ENCODE measurements at regions not wholly inside any gene's neighbourhood (a gene's known extent, or its start where the extent isn't known, plus 50 kb on each side); places are given as distances from the start of the nearest gene placed in this dataset.

GRCh38 chr5:103375350-103375749, 116.8 kb downstream of the MACIR start:
- no peak for TF ChIP-seq FOXM1 (IDR thresholded peaks at IDR 0.05; ENCODE audit: borderline replicate concordance)
- TF ChIP-seq CTBP1 (IDR thresholded peaks at IDR 0.05; ENCODE audit: borderline replicate concordance): no peak
- no peak for TF ChIP-seq BHLHE40 (IDR thresholded peaks at IDR 0.05; ENCODE audit: borderline replicate concordance)
- TF ChIP-seq SUZ12 (IDR thresholded peaks at IDR 0.05): no peak
- TF ChIP-seq PKNOX1 (IDR thresholded peaks at IDR 0.05): no peak
